Activated CD4-positive, alpha-beta T cell treated with anti-CD3 and anti-CD28 coated beads for 24 hours (primary cell): ENCODE measurements at regions not wholly inside any gene's neighbourhood (a gene's known extent, or its start where the extent isn't known, plus 50 kb on each side); places are given as distances from the start of the nearest gene placed in this dataset.
"Not testable (repeated sequence)": the region's sequence is repeated elsewhere in the genome, so short reads cannot be mapped to it uniquely, and the experiment has no call there.

Experiments used
- DNase-seq, 2 donors: peaks; one replicate each; pipeline ENCODE4 v3.0.0-alpha.2; 2020; ENCODE audit warnings: low read depth in 2 of 2

- DNase-seq: no peak
Measured at GRCh38 chr12:61290473-61290872, 969.7 kb upstream of the USP15 start.

GRCh38 chr12:61291647-61292046 lies 968.6 kb upstream of the USP15 start:
- no peak for DNase-seq

- not testable (repeated sequence) for DNase-seq
Measured at GRCh38 chr12:61294011-61294410, 966.2 kb upstream of the USP15 start.

GRCh38 chr12:61301817-61302216 lies 958.4 kb upstream of the USP15 start:
- no peak for DNase-seq

GRCh38 chr12:61302282-61302681 lies 957.9 kb upstream of the USP15 start:
- DNase-seq: no peak

- no peak for DNase-seq
Measured at GRCh38 chr12:61308220-61308619, 952.0 kb upstream of the USP15 start.

- DNase-seq: no peak
Measured at GRCh38 chr12:61311413-61311812, 948.8 kb upstream of the USP15 start.

GRCh38 chr12:61348871-61349270 lies 911.3 kb upstream of the USP15 start:
- DNase-seq: no peak

GRCh38 chr12:61355105-61355504 lies 905.1 kb upstream of the USP15 start:
- no peak for DNase-seq

- no peak for DNase-seq
Measured at GRCh38 chr12:61356485-61356884, 903.7 kb upstream of the USP15 start.

GRCh38 chr12:61357496-61357895 lies 902.7 kb upstream of the USP15 start:
- DNase-seq: no peak

GRCh38 chr12:61362037-61362436 lies 898.2 kb upstream of the USP15 start:
- no peak for DNase-seq

- DNase-seq: no peak
Measured at GRCh38 chr12:61365001-61365400, 895.2 kb upstream of the USP15 start.

- DNase-seq: no peak
Measured at GRCh38 chr12:61367281-61367785, 892.9 kb upstream of the USP15 start.

- no peak for DNase-seq
Measured at GRCh38 chr12:61369241-61369910, 890.8 kb upstream of the USP15 start.

GRCh38 chr12:61384511-61384910 lies 875.7 kb upstream of the USP15 start:
- no peak for DNase-seq

GRCh38 chr12:61385771-61386170 lies 874.4 kb upstream of the USP15 start:
- no peak for DNase-seq

GRCh38 chr12:61397668-61398067 lies 862.5 kb upstream of the USP15 start:
- no peak for DNase-seq

- DNase-seq: no peak
Measured at GRCh38 chr12:61412201-61412600, 848.0 kb upstream of the USP15 start.

GRCh38 chr12:61414470-61414869 lies 845.7 kb upstream of the USP15 start:
- DNase-seq: no peak

GRCh38 chr12:61422786-61423185 lies 837.4 kb upstream of the USP15 start:
- no peak for DNase-seq

GRCh38 chr12:61452076-61452475 lies 808.1 kb upstream of the USP15 start:
- DNase-seq: no peak

GRCh38 chr12:61487728-61488127 lies 772.5 kb upstream of the USP15 start:
- DNase-seq: no peak
